HG02870 (cell line): ENCODE measurements at regions not wholly inside any gene's neighbourhood (a gene's known extent, or its start where the extent isn't known, plus 50 kb on each side); places are given as distances from the start of the nearest gene placed in this dataset.

ENCODE experiments used
- ATAC-seq: cut with Tn5 transposase; IDR thresholded peaks from one replicate; pipeline ENCODE4 v1.9.1; 2021; ENCODE audit warnings: mild to moderate bottlenecking, moderate library complexity; ENCODE audit not compliant: unreplicated experiment

DNA sequence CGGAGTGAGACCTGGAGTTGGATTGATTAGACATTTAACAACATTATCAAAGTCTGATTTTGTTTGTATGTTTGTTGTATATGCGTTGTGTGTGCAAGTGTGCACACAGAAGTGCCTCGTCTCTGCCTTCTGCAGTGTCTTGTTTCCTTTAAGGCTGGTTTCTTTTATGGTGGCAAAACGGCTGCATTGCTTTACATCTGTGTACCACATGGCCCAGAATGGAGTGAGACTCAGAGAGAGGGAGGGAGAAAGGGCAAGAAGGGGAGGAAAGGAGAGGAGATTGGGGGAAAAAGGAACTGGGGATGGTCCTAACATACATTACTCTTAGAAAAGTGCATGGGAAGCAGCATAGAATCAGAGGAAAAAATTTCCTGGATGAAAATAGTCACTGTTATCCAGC lies 99.7 kb upstream of the WLS start:
- no peak for ATAC-seq

DNA sequence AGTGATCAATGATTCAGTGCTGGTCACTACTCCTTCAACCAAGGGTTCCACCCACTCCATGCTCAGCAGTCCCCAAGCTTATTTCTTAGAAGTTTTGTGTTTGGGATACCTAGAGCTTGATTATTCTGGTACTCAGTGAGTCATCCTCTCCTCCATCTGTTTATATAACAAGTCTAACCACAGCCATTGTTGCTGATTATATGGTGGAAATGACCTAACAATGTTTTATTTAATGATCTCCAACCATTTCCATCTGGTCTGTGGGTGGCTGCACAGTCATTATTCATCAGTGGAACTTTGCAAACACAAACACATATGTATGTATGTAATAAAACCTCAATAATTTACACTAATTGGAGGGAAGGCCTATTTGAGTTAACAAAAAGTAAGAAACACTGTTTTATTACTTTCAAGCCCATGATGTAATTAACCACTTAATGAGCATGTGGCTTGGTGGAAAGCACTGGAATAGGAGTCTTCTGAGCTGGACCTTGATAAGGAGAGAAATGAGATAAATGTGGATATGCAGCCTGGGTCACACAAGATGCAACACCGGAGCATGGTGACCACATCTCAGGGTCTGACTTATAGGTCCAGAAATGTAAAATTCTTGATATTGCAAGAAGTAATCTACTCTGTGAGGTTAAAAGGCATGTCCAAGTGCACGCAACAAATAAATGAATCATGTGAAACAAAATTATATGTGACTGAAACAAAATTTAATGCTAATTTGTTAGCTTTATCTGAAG lies 99.0 kb upstream of the WLS start:
- ATAC-seq: no peak

DNA sequence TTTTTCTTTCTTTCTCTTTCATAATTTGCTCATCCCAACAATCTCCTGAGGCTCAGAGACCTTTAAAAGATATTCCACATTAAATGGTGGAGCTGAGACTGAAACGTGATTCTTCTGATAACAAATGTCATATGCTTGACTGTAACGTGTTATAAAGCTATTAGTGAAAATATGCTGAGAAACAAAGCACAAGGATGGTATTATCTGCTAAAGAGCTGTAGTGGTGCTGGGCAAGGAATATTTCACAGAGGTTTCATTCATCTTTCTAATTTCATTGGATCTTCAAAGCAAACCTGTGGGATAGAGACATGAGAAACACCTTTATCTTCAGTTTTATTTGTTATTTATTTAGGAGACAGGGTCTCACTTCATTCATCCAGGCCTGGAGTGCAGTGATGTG lies 98.1 kb upstream of the WLS start:
- no peak for ATAC-seq

DNA sequence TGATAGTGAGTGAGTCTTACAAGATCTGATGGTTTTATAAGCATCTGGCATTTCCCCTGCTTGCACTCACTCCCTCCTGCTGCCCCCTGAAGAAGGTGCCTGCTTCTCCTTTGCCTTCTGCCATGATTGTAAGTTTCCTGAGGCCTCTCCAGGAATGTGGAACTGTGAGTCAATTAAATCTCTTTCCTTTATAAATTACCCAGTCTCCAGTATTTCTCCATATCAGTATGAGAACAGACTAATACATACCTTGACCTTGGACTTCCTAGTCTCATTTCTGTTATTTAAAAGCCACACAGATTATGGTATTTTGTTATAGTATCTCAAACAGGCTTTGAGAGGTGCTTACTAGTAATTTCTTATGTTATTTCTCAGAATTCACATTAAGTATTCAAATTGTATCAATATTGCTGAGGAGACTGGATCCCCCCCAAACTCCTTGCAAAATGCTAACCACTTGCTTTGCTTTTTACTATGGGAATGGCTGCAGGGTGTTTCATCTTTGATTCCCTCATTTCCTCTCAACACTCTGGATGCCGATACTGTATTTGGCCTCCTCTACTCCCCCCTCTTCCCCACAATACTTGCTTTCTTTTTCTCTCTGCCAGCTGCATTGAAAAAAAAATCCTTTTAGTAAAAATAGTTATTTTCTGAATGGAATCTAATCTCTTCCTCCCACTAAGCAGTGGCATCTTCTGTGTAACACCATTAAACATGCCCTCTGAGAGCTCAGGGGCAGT lies 96.9 kb upstream of the WLS start:
- no peak for ATAC-seq

DNA sequence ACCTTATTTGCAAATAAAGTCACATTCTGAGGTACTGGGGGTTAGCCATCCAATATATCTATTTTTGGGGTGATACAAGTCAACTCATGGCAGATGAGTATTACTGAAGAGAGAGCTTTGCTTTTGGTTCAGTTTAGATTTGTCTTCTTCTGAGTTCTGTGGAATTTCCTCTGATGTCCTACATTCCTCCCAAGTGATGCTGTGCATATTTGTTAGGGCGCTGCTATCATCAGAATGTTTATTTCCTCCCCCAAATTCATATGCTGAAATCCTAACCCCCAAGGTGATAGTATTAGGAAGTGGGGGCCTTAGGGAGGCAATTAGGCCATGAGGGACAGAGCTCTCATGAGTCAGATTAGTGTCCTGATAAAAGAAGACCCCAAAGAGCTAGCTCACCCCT lies 96.2 kb upstream of the WLS start:
- no peak for ATAC-seq

DNA sequence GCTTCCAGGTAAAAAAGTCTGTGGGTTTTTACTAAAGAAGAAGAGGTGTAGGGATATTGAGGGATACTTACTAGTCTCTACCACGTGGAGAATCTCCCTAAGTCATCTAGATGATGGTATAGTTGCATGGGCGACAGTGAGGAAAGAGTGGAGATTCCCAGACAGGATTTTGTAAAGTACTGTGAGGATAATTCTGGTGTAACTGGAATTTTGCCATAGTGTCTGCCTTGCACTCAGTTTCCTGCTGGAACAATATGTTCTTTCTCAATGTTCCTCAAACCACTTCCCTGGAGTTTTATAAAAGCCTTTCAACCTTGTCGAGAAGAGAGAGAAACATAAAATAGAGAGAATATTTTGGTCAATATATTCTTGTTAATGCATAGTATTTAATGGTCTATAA lies 95.1 kb upstream of the WLS start:
- ATAC-seq: no peak

DNA sequence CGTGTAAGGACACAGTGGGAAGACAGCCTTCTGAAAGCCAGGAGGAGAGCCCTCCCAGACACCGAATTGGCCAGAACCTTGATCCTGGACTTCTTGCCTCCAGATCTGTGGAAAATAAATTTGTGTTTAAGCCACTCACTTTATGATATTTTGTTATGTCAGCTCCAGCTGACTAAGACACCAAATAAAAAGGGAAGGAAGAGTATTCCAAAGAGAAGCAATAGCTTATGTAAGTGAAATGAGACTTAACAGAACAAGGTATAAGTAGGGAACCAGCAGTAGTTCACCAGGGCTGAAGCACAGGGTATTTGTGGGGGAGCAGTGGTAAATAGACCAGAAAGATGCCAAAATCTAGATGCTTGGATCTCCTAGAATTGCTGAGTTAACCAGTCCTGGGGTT lies 94.2 kb upstream of the WLS start:
- ATAC-seq: no peak

DNA sequence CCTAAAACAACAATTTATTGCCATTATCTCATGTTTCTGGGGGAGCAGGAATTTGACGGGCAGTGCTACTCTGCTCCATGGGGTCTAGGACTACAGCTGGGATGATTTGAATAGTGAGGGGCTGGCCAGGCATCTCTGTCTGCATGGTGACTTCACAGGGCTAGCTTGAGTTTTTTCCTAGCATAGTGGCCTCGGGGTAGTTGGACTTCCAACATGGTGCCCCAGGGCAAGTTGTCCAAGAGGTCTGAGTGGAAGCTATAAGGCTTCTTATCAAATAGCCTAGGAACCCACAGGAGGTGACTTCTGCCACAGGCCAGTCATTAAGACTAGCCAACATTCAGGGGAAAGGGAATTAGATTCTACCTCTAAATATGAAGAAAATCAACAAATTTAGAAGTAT lies 92.0 kb upstream of the WLS start:
- ATAC-seq: no peak

DNA sequence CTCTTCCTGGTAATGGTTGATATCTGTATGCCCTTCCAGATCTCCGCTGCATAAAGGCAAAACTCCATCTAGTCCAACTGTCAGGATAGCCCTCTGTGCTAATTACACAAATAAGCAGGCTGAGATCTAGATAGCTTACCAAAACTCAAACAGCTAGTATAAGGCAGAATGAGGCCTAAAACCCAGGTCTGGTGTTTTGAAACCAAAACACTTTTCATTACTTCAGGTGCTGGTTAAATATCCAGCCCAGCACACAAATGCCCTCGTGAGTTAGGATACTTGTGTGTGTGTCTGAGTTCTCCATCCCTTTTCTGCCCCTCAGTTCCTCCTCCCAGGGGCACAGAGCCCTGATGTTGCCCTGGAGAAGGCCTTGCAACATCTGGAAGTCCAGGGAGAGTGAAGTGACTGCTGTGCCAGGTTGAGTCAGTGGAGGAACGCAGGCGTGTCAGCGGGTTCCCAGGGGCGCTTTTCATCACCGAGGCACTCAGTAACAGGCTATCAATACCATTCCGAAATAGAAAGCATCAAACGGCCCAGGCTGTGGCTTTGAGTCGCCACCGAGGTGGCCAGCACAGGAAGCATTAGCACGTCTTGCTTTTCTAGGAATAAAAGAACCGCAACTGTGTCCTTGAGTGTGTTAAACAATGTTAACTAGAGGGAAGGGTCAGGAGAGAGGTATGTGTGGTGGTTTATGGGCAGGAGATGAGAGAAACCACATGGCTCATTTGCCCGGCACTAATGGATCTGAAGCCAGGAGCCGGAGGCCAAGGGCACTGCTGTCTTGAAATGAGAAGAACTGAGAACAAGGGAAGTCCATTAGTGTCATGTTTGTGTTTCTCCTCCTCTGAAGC lies 90.7 kb upstream of the WLS start:
- no peak for ATAC-seq

DNA sequence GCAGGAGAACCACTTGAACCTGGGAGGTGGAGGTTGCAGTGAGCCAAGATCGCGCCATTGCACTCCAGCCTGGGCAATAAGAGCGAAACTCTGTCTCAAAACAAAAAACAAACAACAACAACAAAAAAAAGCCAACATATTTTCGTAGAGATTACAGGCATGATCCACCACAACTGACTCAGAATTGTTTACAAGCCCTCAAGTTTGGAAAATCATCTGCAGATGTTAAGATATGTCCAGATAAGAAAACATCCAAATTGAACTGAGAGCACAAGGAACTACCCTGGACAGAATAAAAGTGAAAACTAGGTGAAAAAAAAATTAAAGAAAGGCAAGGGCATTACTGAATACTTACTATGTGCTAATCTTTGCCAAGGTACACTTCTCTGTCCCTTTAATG lies 89.8 kb upstream of the WLS start:
- ATAC-seq: no peak

DNA sequence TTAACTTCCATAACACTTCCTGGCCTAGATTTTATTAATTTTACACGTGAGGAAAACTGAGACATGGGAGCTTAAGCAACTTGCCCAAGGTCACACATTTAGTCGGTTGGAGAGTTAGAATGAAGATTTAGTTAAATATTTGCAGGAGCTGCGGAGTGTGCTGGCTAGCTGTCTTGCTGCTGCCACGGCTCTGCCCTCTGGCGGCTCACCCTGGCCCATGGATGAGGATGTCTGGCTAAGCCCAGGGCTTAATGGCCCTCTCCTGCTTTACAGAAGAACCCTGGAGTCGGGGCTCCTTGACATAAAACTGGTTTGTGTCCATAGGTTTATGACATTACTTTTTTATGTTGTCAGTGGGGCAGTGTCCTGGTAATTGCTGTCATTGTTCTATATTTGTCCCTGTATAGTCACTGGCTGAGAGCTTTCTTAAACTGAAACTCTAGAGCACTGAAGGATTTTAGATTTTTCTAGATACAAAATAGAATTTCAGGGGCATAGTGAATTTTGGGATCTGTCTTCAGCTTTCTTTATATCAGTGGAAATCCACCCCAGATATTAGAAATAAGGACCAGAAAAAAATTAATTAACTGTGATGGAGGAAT lies 88.9 kb upstream of the WLS start:
- no peak for ATAC-seq

DNA sequence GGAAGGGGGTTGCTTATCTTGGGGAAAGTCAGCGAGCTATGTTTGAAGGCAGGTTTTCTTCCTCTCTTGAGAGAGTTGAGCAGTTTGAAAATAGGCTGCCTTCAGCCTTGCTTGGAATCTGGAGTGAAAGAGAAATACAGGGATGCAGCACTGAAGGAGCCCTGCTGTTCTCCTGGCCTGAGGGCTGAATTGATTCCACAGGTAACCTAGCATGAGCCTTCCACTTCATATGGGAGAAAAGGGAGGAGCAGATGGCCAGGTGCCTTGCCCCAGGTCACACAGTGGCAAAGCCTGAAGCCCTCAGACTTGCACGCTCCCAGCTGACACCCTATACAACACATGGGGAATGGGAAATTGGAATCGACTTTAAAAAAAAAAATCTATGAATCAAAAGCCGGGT lies 88.0 kb upstream of the WLS start:
- ATAC-seq: no peak

DNA sequence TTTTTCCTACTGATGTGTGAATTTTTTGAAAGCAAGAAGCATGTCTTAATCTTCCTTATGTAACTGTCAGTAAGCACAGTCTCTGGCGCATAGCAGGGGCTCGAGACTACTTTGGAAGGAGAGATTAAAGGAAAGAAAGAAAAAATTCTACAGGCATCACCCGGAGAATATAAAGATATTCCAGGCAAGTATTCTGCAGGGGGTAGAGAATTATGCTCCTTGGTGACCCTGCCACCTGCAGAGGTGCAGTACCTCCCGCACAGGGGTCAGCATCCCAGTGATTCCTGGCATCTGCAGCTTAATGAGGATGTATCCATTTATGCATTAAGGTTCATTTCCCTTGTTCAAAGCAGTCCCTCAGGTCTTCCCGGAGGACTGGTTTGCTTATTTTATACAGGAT lies 87.6 kb upstream of the WLS start:
- no peak for ATAC-seq

DNA sequence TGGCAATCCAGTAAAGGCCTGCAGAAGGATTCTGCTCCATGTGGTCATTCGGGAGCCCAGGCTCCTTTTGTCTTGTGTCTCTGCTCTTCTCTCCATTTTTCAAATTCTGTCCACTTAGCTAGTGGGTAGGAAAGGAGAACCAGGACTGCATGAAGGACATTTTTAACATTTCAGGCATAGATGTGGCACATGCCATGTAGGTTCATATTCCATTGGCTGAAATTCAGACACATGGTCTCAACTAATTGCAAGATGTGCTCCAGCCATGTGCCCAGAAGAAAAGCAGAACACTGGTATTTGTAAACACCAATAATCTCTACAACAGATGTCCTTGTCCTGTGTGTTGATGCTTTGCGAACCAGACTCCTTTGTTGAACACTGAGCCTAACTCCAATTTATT lies 85.2 kb upstream of the WLS start:
- ATAC-seq: no peak

DNA sequence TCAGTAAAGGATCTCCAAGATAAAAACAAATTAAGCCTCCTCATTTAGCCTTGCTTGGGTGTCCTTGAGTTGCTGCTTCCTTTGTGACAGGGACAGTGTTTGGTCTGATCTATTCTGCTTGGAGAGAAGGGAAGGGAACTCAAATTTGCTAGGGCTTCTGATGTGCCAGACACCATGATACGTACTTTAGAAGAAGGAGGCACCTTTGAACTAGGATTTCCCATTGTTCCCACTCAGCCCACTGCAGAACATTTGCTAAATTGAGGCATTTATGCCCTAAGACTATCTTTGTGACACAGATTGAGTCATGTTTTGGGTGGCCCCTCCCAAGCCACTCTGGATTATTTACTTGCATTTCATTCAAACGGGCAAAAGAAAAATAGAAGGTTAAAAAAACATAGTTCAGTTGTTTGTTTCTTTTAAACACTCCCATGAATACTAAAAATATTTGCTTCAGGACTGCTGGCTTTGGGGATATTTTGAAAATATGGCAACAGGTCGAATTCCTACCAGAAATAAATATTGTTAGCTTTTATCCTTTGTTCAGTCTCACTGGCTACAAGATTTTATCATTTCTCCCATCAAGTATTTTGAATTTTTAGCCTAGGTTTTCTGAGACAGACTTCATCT lies 81.9 kb upstream of the WLS start:
- ATAC-seq: no peak

DNA sequence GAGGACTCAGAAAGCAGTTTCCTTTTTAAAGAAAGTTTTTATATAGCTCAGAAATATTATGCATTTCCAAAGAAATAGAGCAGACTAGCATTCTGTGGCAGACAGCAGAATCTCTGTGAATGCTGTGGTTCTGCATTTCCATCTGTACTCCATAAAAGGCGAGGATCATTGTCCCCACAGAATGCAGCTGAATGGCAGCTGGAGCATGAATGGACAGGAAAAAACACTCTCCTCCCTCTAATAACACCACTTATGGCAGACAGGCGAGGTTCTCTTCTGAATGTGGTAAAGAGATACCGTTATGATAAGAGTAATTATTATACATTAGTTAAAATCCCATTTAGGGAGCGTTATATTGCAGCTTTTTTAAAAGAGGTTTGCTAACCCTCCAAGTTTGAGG lies 81.4 kb upstream of the WLS start:
- ATAC-seq: no peak

DNA sequence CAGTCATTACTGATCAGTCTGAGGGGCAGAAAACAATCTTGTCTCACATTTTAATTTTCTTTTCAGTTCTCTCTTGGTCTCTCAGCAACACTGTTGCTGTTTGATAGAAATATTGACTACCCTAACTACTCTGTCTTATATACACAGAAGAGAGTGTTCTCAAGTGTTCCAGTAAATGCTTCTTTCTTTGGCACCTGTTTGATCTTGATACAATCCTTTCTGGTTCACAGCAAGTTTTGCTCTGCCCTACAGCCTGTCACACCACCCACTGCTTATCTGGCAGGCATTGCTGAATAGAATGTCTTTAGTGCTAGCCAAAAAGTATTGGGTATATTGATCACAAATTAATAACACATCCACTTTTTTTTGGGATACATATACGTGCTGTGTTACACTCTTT lies 75.7 kb upstream of the WLS start:
- ATAC-seq: no peak

DNA sequence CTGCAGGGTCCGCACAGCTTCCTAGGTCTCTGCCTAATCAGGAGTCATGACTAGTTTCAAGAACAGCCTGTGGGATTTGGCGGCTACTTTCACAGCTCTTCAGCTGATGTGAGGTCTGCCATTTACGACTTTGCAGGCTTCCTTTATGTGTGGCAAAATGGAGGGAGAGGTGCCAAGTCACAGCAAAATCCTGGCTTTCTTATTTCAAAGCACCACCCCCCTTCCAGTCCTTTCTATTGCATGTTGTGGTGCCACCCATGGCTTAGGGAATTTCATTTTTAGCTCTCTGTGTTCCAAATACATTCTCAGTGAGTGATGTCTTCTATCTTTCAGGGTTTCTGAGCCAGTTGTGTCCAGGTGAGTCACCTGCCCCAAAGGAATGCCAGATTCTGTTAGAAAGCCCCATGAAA lies 75.1 kb upstream of the WLS start:
- ATAC-seq: no peak

DNA sequence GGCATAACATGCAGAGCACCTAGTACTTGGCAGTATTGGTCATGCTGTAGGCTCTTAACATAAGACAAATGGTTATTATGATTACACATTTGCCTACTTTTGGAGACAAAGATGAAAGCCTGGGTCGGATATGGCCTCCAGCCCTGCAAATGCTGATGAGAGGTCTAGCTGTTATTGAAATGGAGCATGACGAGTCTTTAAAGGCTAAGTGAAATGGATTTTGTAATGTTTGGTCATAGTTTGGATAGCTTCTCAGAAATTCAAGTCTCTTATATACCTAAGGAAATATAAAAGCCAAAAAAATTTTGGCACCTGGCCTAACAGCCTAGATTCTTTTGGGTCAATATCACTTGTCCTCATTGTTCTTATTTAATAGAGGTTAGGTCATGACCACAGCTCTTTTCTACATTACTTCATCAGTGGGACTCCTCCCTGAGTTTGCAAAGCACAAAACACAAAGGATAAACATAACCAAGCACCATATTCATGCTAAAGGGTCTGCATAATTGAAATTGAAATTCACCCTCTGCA lies 69.2 kb upstream of the WLS start:
- no peak for ATAC-seq

DNA sequence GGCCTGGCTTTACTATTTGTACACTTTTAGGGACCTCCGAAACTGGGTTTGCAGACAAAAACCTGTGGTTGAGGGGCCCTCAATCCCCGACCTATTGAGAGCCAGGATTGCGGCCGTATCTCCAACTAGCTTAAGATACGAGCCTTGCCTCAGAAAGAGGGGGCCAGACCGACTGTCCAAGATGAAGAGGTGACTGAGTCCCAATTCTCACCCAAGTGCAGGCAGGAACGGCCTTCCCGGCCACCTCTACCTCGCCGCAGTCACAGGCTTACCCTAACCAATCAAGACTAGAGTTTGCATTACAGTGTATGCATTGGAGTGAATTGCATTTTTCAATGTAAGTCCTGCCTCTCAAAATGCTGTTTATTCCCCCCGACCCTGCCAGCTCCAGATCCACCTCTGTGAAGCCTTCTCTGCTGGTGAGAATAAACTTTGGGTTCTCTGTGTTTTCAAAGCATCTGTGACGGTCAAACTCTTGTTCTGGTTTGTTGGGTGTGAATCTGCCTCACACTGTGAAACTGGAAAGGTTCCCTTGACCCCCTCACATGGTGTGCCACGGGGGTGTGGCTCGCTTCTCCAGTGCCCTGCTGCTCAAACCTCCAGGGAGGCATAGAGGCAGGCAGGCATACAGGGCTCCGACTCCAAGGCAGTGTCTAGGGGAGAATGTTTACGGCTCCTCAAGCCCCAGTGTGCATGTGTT lies 62.2 kb upstream of the WLS start:
- ATAC-seq: no peak
